ENCODE measurements at regions not wholly inside any gene's neighbourhood (a gene's known extent, or its start where the extent isn't known, plus 50 kb on each side); places are given as distances from the start of the nearest gene placed in this dataset.
A peak's percentile ranks its signal among the peaks of the same experiment; 100 is the strongest.

- Mint-ChIP-seq H3K9me3 (no peaks in the 10 kb centered on the region), H3K4me1 (peaks cover 46% of the 10 kb centered on the region), H3K36me3 (ENCODE audit: low read depth) (no peaks in the 10 kb centered on the region), H3K27me3 (no peaks in the 10 kb centered on the region), H3K4me3 (peak overlapping the region; percentile 21), H3K27ac (peak overlapping the region; percentile 1)
- DNase-seq (no peak), ATAC-seq (ENCODE audit: low read depth) (peak; percentile 91)
- intact Hi-C loops (cut with micrococcal nuclease) = loop anchor here (2.0 kb wide), 1 partner anchor 14 kb away; no protein-coding TSS in a partner anchor
- TF ChIP-seq CTCF (IDR thresholded peaks at IDR 0.05) = no peak
- ChIA-PET POLR2A (interaction anchor here (0.5 to 1.4 kb wide), 3 partner anchors 26 to 178 kb away, joined by 3 to 5 read pairs (median 4); no protein-coding TSS in a partner anchor), CTCF (interaction anchor here (1.3 kb wide), 1 partner anchor 177 kb away, joined by 3 read pairs; the partner anchor contains the start of gene RASGEF1B)
Measured at GRCh38 chr4:81648576-81649275, 177.0 kb upstream of the RASGEF1B start.

DNA sequence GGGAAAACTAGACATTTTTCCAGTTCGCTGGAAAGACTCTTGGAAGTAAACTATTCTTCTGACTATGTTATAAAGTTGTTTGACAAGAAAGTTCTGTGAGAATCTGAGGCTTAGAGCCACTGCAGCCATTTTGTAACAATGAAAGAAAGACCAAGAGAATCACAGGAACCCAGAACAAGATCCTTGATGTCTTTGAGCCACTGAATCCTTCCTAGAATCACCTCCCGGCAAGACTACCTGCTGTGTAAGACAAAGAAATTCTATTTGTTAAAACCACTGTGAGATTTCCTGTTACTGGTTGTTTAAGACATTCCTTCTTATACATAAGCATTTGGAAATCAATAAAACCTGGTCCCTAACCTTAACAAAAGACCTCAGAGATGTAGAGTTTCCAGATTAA is 175.7 kb upstream of the RASGEF1B start:
- DNase-seq (no peak), ATAC-seq (ENCODE audit: low read depth) (no peak)
- no peak for TF ChIP-seq CTCF (IDR thresholded peaks at IDR 0.05)
- intact Hi-C loops (cut with micrococcal nuclease) = no loop called here
- Mint-ChIP-seq H3K36me3 (ENCODE audit: low read depth) (no peaks in the 10 kb centered on the region), H3K4me1 (peaks cover 46% of the 10 kb centered on the region), H3K4me3 (no peak overlapping the region), H3K27me3 (no peaks in the 10 kb centered on the region), H3K9me3 (no peaks in the 10 kb centered on the region), H3K27ac (no peak overlapping the region)
- ChIA-PET CTCF (no interaction called here), POLR2A (no interaction called here)

DNA sequence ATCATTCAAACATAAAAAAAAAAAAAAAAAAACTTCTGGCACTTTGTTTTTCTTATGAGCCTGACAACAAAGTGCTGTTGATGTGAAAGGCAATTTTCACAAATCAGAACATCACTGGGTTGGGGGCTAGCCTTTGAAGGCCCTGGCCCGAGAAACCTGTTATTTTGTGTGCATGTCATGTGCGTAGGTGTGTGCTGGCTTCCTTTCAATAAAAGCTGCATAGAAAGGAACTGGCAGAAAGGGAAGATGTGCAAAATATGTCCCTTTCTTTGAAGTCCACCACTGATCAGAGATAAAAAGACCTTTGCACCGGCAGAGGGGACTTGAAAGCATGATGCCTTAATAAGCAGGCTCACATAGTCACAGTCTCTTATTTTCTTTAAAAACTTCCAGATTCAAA is 170.8 kb upstream of the RASGEF1B start:
- no peak overlapping the region for H3K27ac Mint-ChIP-seq
- no peaks in the 10 kb centered on the region for H3K36me3 Mint-ChIP-seq (ENCODE audit: low read depth)
- H3K27me3 Mint-ChIP-seq = no peaks in the 10 kb centered on the region
- peaks cover 4% of the 10 kb centered on the region for H3K4me1 Mint-ChIP-seq
- ChIA-PET CTCF (no interaction called here), POLR2A (interaction anchor here (0.6 to 1.0 kb wide), 2 partner anchors 170 to 178 kb away, joined by 3 to 6 read pairs; partner anchors contain the start of gene RASGEF1B)
- H3K9me3 Mint-ChIP-seq = no peaks in the 10 kb centered on the region
- no peak for TF ChIP-seq CTCF (IDR thresholded peaks at IDR 0.05)
- H3K4me3 Mint-ChIP-seq = no peak overlapping the region
- DNase-seq (no peak), ATAC-seq (ENCODE audit: low read depth) (no peak)
- intact Hi-C loops (cut with micrococcal nuclease) = no loop called here

DNA sequence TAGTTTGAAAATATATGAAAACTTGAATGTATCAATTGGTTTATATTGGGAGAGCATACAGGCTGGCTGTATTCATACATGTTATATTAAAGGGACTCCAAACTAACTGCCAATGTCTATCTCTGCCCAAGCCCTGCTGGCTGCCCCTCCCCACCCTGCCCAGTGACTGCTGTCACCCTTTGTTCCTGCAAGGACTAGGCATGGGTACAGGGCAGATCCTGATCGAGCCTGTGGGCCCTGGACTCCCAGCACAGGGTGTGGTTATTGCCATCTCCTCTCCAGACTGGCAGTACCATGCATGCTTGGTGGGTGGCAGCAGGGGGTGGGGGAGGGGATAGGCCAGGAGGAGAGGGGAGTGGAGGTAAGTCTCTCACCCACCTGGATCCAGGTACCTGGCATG is 167.5 kb upstream of the RASGEF1B start:
- intact Hi-C loops (cut with micrococcal nuclease) = no loop called here
- ChIA-PET CTCF (no interaction called here), POLR2A (no interaction called here)
- TF ChIP-seq CTCF (IDR thresholded peaks at IDR 0.05) = no peak
- Mint-ChIP-seq H3K9me3 (no peaks in the 10 kb centered on the region), H3K4me3 (no peak overlapping the region), H3K27ac (no peak overlapping the region), H3K36me3 (ENCODE audit: low read depth) (no peaks in the 10 kb centered on the region), H3K4me1 (peaks cover 24% of the 10 kb centered on the region), H3K27me3 (no peaks in the 10 kb centered on the region)
- ATAC-seq (ENCODE audit: low read depth) (no peak), DNase-seq (no peak)

DNA sequence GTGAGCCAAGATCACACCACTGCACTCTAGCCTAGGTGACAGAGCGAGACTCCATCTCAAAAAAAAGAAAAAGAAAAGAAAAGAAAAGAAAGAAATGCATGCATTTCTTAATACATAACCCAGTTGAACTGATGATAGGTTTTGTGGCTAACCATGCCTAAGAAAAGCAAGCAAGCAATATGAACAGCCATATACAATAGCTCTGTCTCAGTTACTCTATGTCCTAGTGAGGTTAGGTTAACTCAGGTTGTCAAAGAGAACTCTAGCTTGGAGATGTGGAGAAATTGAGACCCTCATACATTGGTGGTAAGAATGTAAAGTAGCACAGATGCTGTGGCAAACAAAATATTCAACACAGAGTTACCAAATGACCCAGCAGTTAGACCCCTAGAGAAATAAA is 167.0 kb upstream of the RASGEF1B start:
- DNase-seq (no peak), ATAC-seq (ENCODE audit: low read depth) (no peak)
- Mint-ChIP-seq H3K4me1 (peaks cover 30% of the 10 kb centered on the region), H3K9me3 (no peaks in the 10 kb centered on the region), H3K27ac (no peak overlapping the region), H3K36me3 (ENCODE audit: low read depth) (no peaks in the 10 kb centered on the region), H3K27me3 (no peaks in the 10 kb centered on the region), H3K4me3 (no peak overlapping the region)
- ChIA-PET POLR2A (no interaction called here), CTCF (no interaction called here)
- intact Hi-C loops (cut with micrococcal nuclease) = no loop called here
- no peak for TF ChIP-seq CTCF (IDR thresholded peaks at IDR 0.05)
